ENCODE measurements at regions not wholly inside any gene's neighbourhood (a gene's known extent, or its start where the extent isn't known, plus 50 kb on each side); places are given as distances from the start of the nearest gene placed in this dataset.

DNA sequence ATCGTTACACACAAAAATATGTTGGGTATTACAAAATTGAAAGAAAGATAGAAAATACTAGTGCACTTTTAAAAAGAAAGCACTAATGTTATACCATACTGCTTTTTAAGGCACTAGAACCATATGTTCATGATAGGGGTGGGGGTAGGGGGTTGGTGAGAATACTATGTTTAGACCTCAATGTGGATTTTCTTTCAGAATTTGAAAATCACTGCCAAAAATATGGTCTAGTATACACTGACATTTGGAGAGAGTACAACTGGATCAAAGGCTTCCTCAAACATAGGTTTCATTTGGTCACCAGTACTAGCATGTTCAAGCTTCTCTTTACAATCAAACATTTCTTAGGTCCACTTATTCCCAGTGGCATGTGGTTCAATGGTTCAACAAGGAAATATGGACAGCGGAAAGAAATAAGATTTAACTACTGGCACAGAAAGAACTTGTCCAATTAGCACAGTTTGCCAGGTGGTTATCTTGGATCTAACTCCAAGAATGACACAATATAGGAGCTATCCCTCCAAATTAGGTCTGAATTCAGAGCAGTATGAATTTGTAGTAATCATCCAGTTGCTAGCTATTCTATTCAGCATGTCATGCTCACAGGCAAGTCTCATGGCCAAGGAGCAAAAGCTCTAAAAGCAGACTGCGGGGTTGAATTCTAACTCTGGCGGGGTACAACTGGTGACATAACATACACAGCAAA is 139.3 kb downstream of the SLC24A2 start:
- no peaks in the 10 kb centered on the region for H3K23me2 ChIP-seq (ENCODE audit: insufficient read length, low read depth, low read length, poor library complexity, severe bottlenecking)
- H2AFZ ChIP-seq (ENCODE audit: low read length): no peak overlapping the region
- no peak for DNase-seq
- H2AK5ac ChIP-seq (ENCODE audit: insufficient read length, low read length): no peak overlapping the region
- no peaks in the 10 kb centered on the region for H3K4me1 ChIP-seq (ENCODE audit: insufficient read depth, low read length)
- no peak overlapping the region for H3K9ac ChIP-seq (ENCODE audit: extremely low read depth, insufficient read length, low read length)
- H3K18ac ChIP-seq (ENCODE audit: insufficient read length, low read depth, low read length): no peak overlapping the region
- H3K36me3 Mint-ChIP-seq (ENCODE audit: insufficient read depth in 1 of 3, low read depth in 3 of 3): no peaks in the 10 kb centered on the region
- no peak overlapping the region for H2BK5ac ChIP-seq (ENCODE audit: insufficient read length, low read length)
- H4K5ac ChIP-seq (ENCODE audit: insufficient read length, low read depth, low read length): no peak overlapping the region
- WGBS (ENCODE audit: extremely low coverage, insufficient read length, low lambda C conversion rate): no CpG with 5 or more reads among the region's 4 CpGs
- no peak overlapping the region for H4K91ac ChIP-seq (ENCODE audit: insufficient read length, low read depth, low read length)
- H4K20me1 ChIP-seq (ENCODE audit: control insufficient read depth, insufficient read depth, insufficient read length): peaks cover 3% of the 10 kb centered on the region
- no peaks in the 10 kb centered on the region for H3K4me1 Mint-ChIP-seq
- no peak overlapping the region for H2BK20ac ChIP-seq (ENCODE audit: low read depth, low read length, poor library complexity, severe bottlenecking)
- TF ChIP-seq, protein P1, sequence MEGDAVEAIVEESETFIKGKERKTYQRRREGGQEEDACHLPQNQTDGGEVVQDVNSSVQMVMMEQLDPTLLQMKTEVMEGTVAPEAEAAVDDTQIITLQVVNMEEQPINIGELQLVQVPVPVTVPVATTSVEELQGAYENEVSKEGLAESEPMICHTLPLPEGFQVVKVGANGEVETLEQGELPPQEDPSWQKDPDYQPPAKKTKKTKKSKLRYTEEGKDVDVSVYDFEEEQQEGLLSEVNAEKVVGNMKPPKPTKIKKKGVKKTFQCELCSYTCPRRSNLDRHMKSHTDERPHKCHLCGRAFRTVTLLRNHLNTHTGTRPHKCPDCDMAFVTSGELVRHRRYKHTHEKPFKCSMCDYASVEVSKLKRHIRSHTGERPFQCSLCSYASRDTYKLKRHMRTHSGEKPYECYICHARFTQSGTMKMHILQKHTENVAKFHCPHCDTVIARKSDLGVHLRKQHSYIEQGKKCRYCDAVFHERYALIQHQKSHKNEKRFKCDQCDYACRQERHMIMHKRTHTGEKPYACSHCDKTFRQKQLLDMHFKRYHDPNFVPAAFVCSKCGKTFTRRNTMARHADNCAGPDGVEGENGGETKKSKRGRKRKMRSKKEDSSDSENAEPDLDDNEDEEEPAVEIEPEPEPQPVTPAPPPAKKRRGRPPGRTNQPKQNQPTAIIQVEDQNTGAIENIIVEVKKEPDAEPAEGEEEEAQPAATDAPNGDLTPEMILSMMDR (conservative IDR thresholded peaks at IDR 0.05): no peak
- H3K79me1 ChIP-seq (ENCODE audit: insufficient read depth, low read depth, low read length, poor library complexity, severe bottlenecking): no peaks in the 10 kb centered on the region
- H3T11ph ChIP-seq (ENCODE audit: low read length): no peak overlapping the region
- no peak overlapping the region for H3K14ac ChIP-seq (ENCODE audit: insufficient read depth, low read length)
- no peak overlapping the region for H3K4ac ChIP-seq (ENCODE audit: low read depth, low read length)
- no peak overlapping the region for H4K8ac ChIP-seq (replicated peaks; ENCODE audit: insufficient read length, low read depth, low read length)
- H3K9me3 Mint-ChIP-seq: no peaks in the 10 kb centered on the region
- H3K27ac ChIP-seq (ENCODE audit: insufficient read length, low read depth, low read length): no peak overlapping the region
- no peak overlapping the region for H2BK12ac ChIP-seq (ENCODE audit: insufficient read length, low read depth, low read length)
- no peaks in the 10 kb centered on the region for H3K79me2 ChIP-seq (ENCODE audit: insufficient read depth, low read length)
- no peak overlapping the region for H3K27ac Mint-ChIP-seq
- H3K23ac ChIP-seq (ENCODE audit: insufficient read length, low read depth, low read length): no peak overlapping the region
- H3K4me2 ChIP-seq (ENCODE audit: insufficient read depth, insufficient read length, low read length): no peak overlapping the region
- no peak overlapping the region for H2BK120ac ChIP-seq (ENCODE audit: low read depth, low read length, poor library complexity, severe bottlenecking)
- no peaks in the 10 kb centered on the region for H3K27me3 ChIP-seq (ENCODE audit: insufficient read depth, low read length)
- no peak overlapping the region for H3K56ac ChIP-seq (ENCODE audit: insufficient read length, low read depth, low read length)
- no peaks in the 10 kb centered on the region for H3K9me3 ChIP-seq (ENCODE audit: control insufficient read depth, low read depth, low read length)
- H2BK15ac ChIP-seq (ENCODE audit: low read depth, low read length): no peak overlapping the region
- H3K4me3 Mint-ChIP-seq: no peak overlapping the region
- no peaks in the 10 kb centered on the region for H3K27me3 Mint-ChIP-seq (ENCODE audit: low read depth)
